AG08395 (cell line): ENCODE measurements at regions not wholly inside any gene's neighbourhood (a gene's known extent, or its start where the extent isn't known, plus 50 kb on each side); places are given as distances from the start of the nearest gene placed in this dataset.
A peak's percentile ranks its signal among the peaks of the same experiment; 100 is the strongest.

Experiments used
- DNase-seq: peaks from one replicate; pipeline ENCODE4 v3.0.0; 2012; ENCODE audit warnings: mixed read lengths, low spot score

- DNase-seq, result no peak
Observed at GRCh38 chr2:120587997-120588336, 147.7 kb upstream of the GLI2 start.

GRCh38 chr2:120589771-120590608, 145.7 kb upstream of the GLI2 start:
- DNase-seq, result peak; percentile 80

- DNase-seq, result no peak
Observed at GRCh38 chr2:120590841-120591240, 144.8 kb upstream of the GLI2 start.

GRCh38 chr2:120591572-120591971, 144.1 kb upstream of the GLI2 start:
- DNase-seq, result no peak

- no peak for DNase-seq
Observed at GRCh38 chr2:120592084-120592483, 143.6 kb upstream of the GLI2 start.

GRCh38 chr2:120593921-120594686, 141.6 kb upstream of the GLI2 start:
- no peak for DNase-seq

- DNase-seq, result no peak
Observed at GRCh38 chr2:120594856-120595685, 140.6 kb upstream of the GLI2 start.

GRCh38 chr2:120595739-120596138, 139.9 kb upstream of the GLI2 start:
- DNase-seq, result no peak

GRCh38 chr2:120596191-120596811, 139.4 kb upstream of the GLI2 start:
- DNase-seq, result peak; percentile 43

GRCh38 chr2:120596990-120597594, 138.6 kb upstream of the GLI2 start:
- DNase-seq, result peak; percentile 91

- DNase-seq, result no peak
Observed at GRCh38 chr2:120597595-120598193, 138.0 kb upstream of the GLI2 start.

- no peak for DNase-seq
Observed at GRCh38 chr2:120598416-120598815, 137.3 kb upstream of the GLI2 start.

GRCh38 chr2:120599072-120599471, 136.6 kb upstream of the GLI2 start:
- DNase-seq, result no peak

GRCh38 chr2:120599656-120600055, 136.0 kb upstream of the GLI2 start:
- no peak for DNase-seq

- DNase-seq, result no peak
Observed at GRCh38 chr2:120600335-120600734, 135.3 kb upstream of the GLI2 start.

GRCh38 chr2:120600786-120601185, 134.9 kb upstream of the GLI2 start:
- no peak for DNase-seq

- DNase-seq, result no peak
Observed at GRCh38 chr2:120601566-120601965, 134.1 kb upstream of the GLI2 start.

- DNase-seq, result peak; percentile 34
Observed at GRCh38 chr2:120602251-120602650, 133.4 kb upstream of the GLI2 start.

GRCh38 chr2:120604767-120605166, 130.9 kb upstream of the GLI2 start:
- no peak for DNase-seq

GRCh38 chr2:120605231-120605935, 130.3 kb upstream of the GLI2 start:
- DNase-seq, result no peak

- no peak for DNase-seq
Observed at GRCh38 chr2:120606280-120606679, 129.4 kb upstream of the GLI2 start.
